T-cell (primary cell): ENCODE measurements at regions not wholly inside any gene's neighbourhood (a gene's known extent, or its start where the extent isn't known, plus 50 kb on each side); places are given as distances from the start of the nearest gene placed in this dataset.
A peak's percentile ranks its signal among the peaks of the same experiment; 100 is the strongest.

Experiments
- ATAC-seq, 4 experiments: fragments of 200-7000 bp in 3 of 4; fragments of 150-1000 bp in 1 of 4; cut with Tn5 transposase; replicated peaks in 1 of 4; 1 replicate in 3 of 4; 2 replicates in 1 of 4; pipeline ENCODE4 v1.10.0; 2021; ENCODE audit warnings: moderate library complexity in 3 of 4, mild to moderate bottlenecking in 2 of 4, moderate number of reproducible peaks in 1 of 4
- CTCF ChIA-PET, 2 donors: fragments of 300-600 bp; sonication (Branson Sonifier 250); formaldehyde crosslinking; loops; one replicate each; lab custom pipeline; 2022; ENCODE audit warnings: antibody characterized with exemption in 2 of 2; lab: Charles Lee
- POLR2A ChIA-PET, 2 donors: fragments of 300-600 bp; sonication (Branson Sonifier 250); formaldehyde crosslinking; loops; one replicate each; lab custom pipeline; 2022; ENCODE audit warnings: antibody characterized with exemption in 2 of 2; lab: Charles Lee
- DNase-seq, 35 experiments: peaks; one replicate each; pipeline versions ENCODE4 v3.0.0 to v3.0.0-alpha.2; 2013 to 2023
- H3K27ac ChIP-seq: one replicate; pipeline ENCODE4 v1.5.1; 2013; ENCODE audit warnings: low read length
- H3K27me3 ChIP-seq, 2 experiments: replicated peaks in 1 of 2; 1 replicate in 1 of 2; 2 replicates in 1 of 2; pipeline versions ENCODE4 v1.6.1 to v1.7.0; 2013; ENCODE audit warnings: low read length in 1 of 2, mixed read lengths in 1 of 2; ENCODE audit not compliant: control insufficient read depth in 2 of 2, insufficient read depth in 2 of 2; ENCODE audit errors: extremely low read depth in 1 of 2
- H3K36me3 ChIP-seq, 2 donors: 1 replicate in 1 of 2; 2 replicates in 1 of 2; pipeline versions ENCODE4 v1.6.1 to v1.7.0; 2013; ENCODE audit warnings: low read length in 1 of 2; ENCODE audit not compliant: control insufficient read depth in 2 of 2, insufficient read depth in 1 of 2; ENCODE audit errors: extremely low read depth in 1 of 2
- H3K4me1 ChIP-seq, 2 experiments: 1 replicate in 1 of 2; 2 replicates in 1 of 2; pipeline versions ENCODE4 v1.6.1 to v1.7.0; 2013; ENCODE audit warnings: low read length in 2 of 2, mixed read lengths in 1 of 2; ENCODE audit not compliant: insufficient read depth in 2 of 2, control insufficient read depth in 1 of 2; ENCODE audit errors: extremely low read depth in 1 of 2
- H3K4me3 ChIP-seq, 2 donors: 1 replicate in 1 of 2; 2 replicates in 1 of 2; pipeline versions ENCODE4 v1.5.1 to v1.7.0; 2013; ENCODE audit warnings: mild to moderate bottlenecking in 2 of 2, low read length in 1 of 2, moderate library complexity in 1 of 2; ENCODE audit not compliant: control insufficient read depth in 1 of 2; ENCODE audit errors: extremely low read depth in 1 of 2
- H3K9me3 ChIP-seq: 2 replicates; pipeline ENCODE4 v1.7.0; 2013
- H3K27ac Mint-ChIP-seq, 2 donors: one replicate each; pipeline ENCODE4 v1.8.0; 2020 to 2021; ENCODE audit warnings: mild to moderate bottlenecking in 2 of 2, mixed read lengths in 2 of 2
- H3K27me3 Mint-ChIP-seq, 2 donors: one replicate each; pipeline ENCODE4 v1.8.0; 2021 to 2022; ENCODE audit warnings: mixed read lengths in 2 of 2
- H3K36me3 Mint-ChIP-seq: one replicate; pipeline ENCODE4 v1.8.0; 2021; ENCODE audit warnings: mixed read lengths
- H3K4me1 Mint-ChIP-seq, 3 donors: one replicate each; pipeline ENCODE4 v1.8.0; 2020 to 2022; ENCODE audit warnings: mixed read lengths in 3 of 3, mild to moderate bottlenecking in 1 of 3
- H3K4me3 Mint-ChIP-seq, 3 donors: one replicate each; pipeline ENCODE4 v1.8.0; 2020 to 2022; ENCODE audit warnings: mild to moderate bottlenecking in 3 of 3, mixed read lengths in 3 of 3, moderate library complexity in 3 of 3
- H3K9me3 Mint-ChIP-seq, 3 donors: one replicate each; pipeline ENCODE4 v1.8.0; 2020 to 2022; ENCODE audit warnings: mixed read lengths in 3 of 3
- WGBS: methylation state at CpG from one replicate; pipeline ENCODE4 v1.1.5; 2013; ENCODE audit warnings: missing lambda C conversion rate; ENCODE audit not compliant: insufficient coverage; 5-methylcytosine and 5-hydroxymethylcytosine counted together

- peaks cover 6 to 7% of the 10 kb centered on the region in 2 experiments for H3K4me1 ChIP-seq
- no peak overlapping the region for H3K27ac ChIP-seq
- H3K4me3 ChIP-seq: no peak overlapping the region
- H3K27me3 ChIP-seq: peaks cover 0 to 15% of the 10 kb centered on the region in 2 experiments
- H3K9me3 ChIP-seq: no peaks in the 10 kb centered on the region
- POLR2A ChIA-PET: no interaction called here
- no peak overlapping the region for H3K27ac Mint-ChIP-seq
- H3K36me3 ChIP-seq: no peaks in the 10 kb centered on the region
- peaks cover 10 to 15% (median 13%) of the 10 kb centered on the region in 3 donors for H3K4me1 Mint-ChIP-seq
- WGBS: 100% methylated on average over 1 of the region's 6 CpGs
- CTCF ChIA-PET: no interaction called here
- no peak for ATAC-seq
- no peak overlapping the region for H3K4me3 Mint-ChIP-seq
- no peaks in the 10 kb centered on the region for H3K9me3 Mint-ChIP-seq
- H3K27me3 Mint-ChIP-seq: no peaks in the 10 kb centered on the region
- H3K36me3 Mint-ChIP-seq: no peaks in the 10 kb centered on the region
- DNase-seq: no peak
These were observed 159.1 kb upstream of the RAB4A start for GRCh38 chr1:229111703-229112319.

DNA sequence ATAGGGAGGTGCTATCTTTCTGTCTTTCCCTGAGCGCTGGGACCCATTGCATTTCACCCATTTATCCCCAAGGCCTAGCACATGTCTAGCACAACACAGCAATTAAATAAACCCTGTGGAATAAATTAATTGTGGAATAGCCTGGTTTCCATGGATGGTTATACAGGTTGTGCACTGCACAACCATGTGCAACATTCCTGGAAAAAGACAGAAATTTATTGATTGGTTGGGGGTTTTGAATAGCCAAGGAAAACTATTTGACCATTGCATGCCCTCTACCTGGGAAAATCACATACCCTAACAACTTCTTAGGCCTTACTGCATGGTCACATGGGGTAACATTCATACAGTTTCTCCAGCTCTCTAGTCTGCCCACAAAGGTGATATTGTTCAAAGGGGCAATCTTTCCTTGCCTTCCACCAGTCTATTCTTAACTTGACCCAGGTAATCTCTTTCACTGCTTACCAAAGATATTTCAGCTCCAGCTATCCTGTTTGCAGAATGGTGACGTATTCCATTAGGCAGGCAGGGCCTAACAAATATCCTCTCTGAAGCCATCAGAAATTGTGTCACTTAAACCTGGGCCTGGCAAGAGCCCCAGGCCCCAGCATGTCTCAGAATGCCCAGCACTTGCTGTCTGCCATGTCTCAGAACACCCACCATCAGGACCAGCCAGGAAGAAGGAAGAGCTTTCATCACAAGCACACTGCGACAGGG is 157.9 kb upstream of the RAB4A start:
- Mint-ChIP-seq H3K4me1 (peaks cover 10 to 11% (median 11%) of the 10 kb centered on the region in 3 donors), H3K27me3 (no peaks in the 10 kb centered on the region), H3K4me3 (no peak overlapping the region), H3K9me3 (no peaks in the 10 kb centered on the region), H3K27ac (no peak overlapping the region), H3K36me3 (no peaks in the 10 kb centered on the region)
- ChIA-PET CTCF (no interaction called here), POLR2A (no interaction called here)
- Histone ChIP-seq H3K36me3 (no peaks in the 10 kb centered on the region), H3K27me3 (peaks cover 0 to 14% of the 10 kb centered on the region in 2 experiments), H3K4me3 (no peak overlapping the region), H3K9me3 (no peaks in the 10 kb centered on the region), H3K4me1 (peaks cover 6 to 7% of the 10 kb centered on the region in 2 experiments), H3K27ac (no peak overlapping the region)
- no peak for DNase-seq
- 86% methylated on average over 2 of the region's 3 CpGs for WGBS
- no peak for ATAC-seq

DNA sequence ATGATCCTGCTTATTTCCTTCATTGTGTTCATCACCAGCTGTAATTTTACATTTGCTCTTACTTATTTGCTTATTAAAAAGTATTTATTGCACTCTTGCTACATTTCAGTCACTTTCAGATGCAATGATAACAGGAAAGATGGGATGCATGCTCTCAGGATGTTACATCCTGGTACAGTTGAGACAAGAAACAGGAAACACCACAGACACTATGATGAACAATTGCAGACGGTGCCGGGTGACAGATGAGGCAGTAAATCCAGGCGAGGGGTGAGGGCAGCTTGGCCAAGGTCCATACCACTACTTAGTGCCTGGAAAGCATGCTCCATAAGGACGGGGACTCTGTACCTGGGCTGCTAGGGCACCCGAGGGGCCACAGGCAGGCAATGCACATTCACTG is 156.6 kb upstream of the RAB4A start:
- Mint-ChIP-seq H3K4me1 (peaks cover 10 to 18% (median 14%) of the 10 kb centered on the region in 3 donors), H3K36me3 (no peaks in the 10 kb centered on the region), H3K4me3 (no peak overlapping the region), H3K27me3 (no peaks in the 10 kb centered on the region), H3K27ac (no peak overlapping the region), H3K9me3 (no peaks in the 10 kb centered on the region)
- Histone ChIP-seq H3K36me3 (no peaks in the 10 kb centered on the region), H3K9me3 (no peaks in the 10 kb centered on the region), H3K4me1 (peaks cover 6 to 15% of the 10 kb centered on the region in 2 experiments), H3K4me3 (no peak overlapping the region), H3K27me3 (peaks cover 0 to 8% of the 10 kb centered on the region in 2 experiments), H3K27ac (no peak overlapping the region)
- ATAC-seq: peak in 3 of 4 experiments; percentile 16 to 65 (median 43)
- ChIA-PET CTCF (no interaction called here), POLR2A (no interaction called here)
- DNase-seq: no peak
- 22% methylated on average over 4 of the region's 5 CpGs for WGBS

DNA sequence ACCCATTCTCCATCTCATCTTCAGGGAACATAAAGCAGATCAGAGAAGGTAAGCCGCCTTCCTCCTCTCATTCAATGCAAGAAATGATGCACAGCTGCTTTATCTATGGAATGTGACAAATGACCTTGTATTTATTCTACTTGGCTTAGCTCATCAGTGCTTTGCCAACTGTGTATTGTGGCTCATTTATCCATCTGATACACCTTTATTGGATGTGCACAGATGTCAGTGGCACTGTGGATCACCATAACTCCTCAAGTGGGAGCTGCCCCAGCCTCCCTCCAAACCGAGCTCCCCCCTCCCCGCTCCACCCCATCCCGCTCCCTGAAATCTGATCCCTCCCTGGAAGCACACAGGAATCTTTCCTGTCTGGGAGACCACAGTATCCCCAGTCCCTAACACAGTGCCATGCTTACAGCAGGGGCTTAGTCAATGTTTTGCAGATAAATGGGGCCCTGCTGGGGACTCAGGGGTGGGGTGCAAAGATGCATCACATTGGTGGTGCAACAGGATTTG is 156.0 kb upstream of the RAB4A start:
- Mint-ChIP-seq H3K27ac (no peak overlapping the region), H3K27me3 (no peaks in the 10 kb centered on the region), H3K4me3 (no peak overlapping the region), H3K4me1 (peaks cover 10 to 23% (median 14%) of the 10 kb centered on the region in 3 donors), H3K36me3 (no peaks in the 10 kb centered on the region), H3K9me3 (no peaks in the 10 kb centered on the region)
- Histone ChIP-seq H3K27ac (no peak overlapping the region), H3K36me3 (no peaks in the 10 kb centered on the region), H3K9me3 (no peaks in the 10 kb centered on the region), H3K4me1 (peaks cover 6 to 15% of the 10 kb centered on the region in 2 experiments), H3K4me3 (no peak overlapping the region), H3K27me3 (peaks cover 0 to 8% of the 10 kb centered on the region in 2 experiments)
- CTCF ChIA-PET: no interaction called here
- WGBS: 100% methylated on average over 2 of the region's 4 CpGs
- POLR2A ChIA-PET: no interaction called here
- no peak for DNase-seq
- ATAC-seq: no peak

DNA sequence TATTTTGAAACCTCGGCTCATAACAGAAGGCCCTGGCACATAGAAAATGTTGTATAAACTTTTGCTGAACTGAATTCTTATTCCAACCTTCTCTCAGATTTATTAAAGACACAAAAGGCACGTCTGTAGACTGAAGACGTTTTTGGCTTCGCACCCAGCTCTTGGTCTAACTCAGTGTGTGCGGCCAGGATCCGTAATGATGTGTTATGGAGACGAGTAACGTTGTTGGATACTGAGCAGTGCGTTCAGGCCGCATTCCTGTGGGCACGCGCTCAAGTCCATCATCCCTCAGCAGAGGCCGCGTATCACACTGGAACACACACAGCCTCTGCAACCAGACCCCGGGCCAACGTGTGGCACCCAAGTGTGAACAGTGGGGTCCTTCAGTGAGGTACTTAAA is 154.8 kb upstream of the RAB4A start:
- Histone ChIP-seq H3K27me3 (peaks cover 0 to 10% of the 10 kb centered on the region in 2 experiments), H3K36me3 (no peaks in the 10 kb centered on the region), H3K4me1 (peaks cover 6 to 15% of the 10 kb centered on the region in 2 experiments), H3K4me3 (no peak overlapping the region), H3K9me3 (no peaks in the 10 kb centered on the region), H3K27ac (no peak overlapping the region)
- Mint-ChIP-seq H3K9me3 (no peaks in the 10 kb centered on the region), H3K27ac (no peak overlapping the region), H3K36me3 (no peaks in the 10 kb centered on the region), H3K4me3 (no peak overlapping the region), H3K4me1 (peaks cover 10 to 23% (median 14%) of the 10 kb centered on the region in 3 donors), H3K27me3 (no peaks in the 10 kb centered on the region)
- no peak for DNase-seq
- 82% methylated on average over 11 of the region's 16 CpGs for WGBS
- POLR2A ChIA-PET: no interaction called here
- CTCF ChIA-PET: no interaction called here
- no peak for ATAC-seq

DNA sequence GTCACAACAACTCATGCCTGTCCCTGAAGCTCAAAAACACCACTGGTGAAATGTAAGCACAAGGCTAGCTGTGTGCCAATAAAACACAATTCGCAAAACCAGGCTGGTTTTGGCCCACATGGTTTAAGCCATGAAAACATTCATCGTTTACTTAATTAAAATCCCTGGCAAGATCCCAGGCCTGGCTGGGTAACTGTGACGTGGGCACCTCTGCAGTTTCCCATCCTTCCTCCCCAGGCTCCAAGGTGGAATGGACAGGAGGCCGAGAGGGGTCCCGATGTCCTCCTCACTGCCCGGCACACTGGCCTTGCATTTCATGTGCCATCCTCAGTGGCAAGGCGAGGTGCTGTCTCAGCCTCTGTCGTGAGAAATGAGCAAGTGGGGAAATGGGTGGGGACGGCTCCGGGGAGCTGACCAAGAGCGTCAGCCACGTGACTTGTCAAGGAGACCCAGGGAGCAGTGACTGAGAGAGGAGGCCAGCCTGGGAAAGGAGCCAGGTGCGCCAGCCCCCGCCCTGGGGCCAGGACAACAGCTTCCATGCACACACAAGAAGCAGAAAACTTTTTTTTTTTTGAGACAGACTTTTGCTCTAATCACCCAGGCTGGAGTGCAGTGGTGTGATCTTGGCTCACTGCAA is 153.1 kb upstream of the RAB4A start:
- 74% methylated on average over 6 of the region's 14 CpGs for WGBS
- H3K4me3 Mint-ChIP-seq: no peak overlapping the region

More for the DNA sequence above, 153.1 kb upstream of the RAB4A start:
- H3K4me1 Mint-ChIP-seq: peaks cover 10 to 23% (median 14%) of the 10 kb centered on the region in 3 donors
- H3K27me3 Mint-ChIP-seq: no peaks in the 10 kb centered on the region
- no peak overlapping the region for H3K27ac Mint-ChIP-seq
- no peaks in the 10 kb centered on the region for H3K9me3 ChIP-seq
- CTCF ChIA-PET: no interaction called here
- ATAC-seq: no peak
- no peaks in the 10 kb centered on the region for H3K36me3 ChIP-seq
- POLR2A ChIA-PET: no interaction called here
- peaks cover 0 to 14% of the 10 kb centered on the region in 2 experiments for H3K27me3 ChIP-seq
- H3K27ac ChIP-seq: no peak overlapping the region
- peaks cover 6 to 15% of the 10 kb centered on the region in 2 experiments for H3K4me1 ChIP-seq
- DNase-seq: no peak
- no peaks in the 10 kb centered on the region for H3K36me3 Mint-ChIP-seq
- no peaks in the 10 kb centered on the region for H3K9me3 Mint-ChIP-seq
- H3K4me3 ChIP-seq: no peak overlapping the region
